ENCODE measurements at regions not wholly inside any gene's neighbourhood (a gene's known extent, or its start where the extent isn't known, plus 50 kb on each side); places are given as distances from the start of the nearest gene placed in this dataset.

GRCh38 chr1:228989992-228990827, 254.9 kb downstream of the RHOU start:
- no peak for DNase-seq (ENCODE audit: low spot score)
- no peaks in the 10 kb centered on the region for H3K4me1 Mint-ChIP-seq (ENCODE audit: low read depth)
- no peaks in the 10 kb centered on the region for H3K9me3 Mint-ChIP-seq
- peaks cover 19% of the 10 kb centered on the region for H3K27me3 Mint-ChIP-seq (ENCODE audit: low read depth)
- no peaks in the 10 kb centered on the region for H3K36me3 Mint-ChIP-seq (ENCODE audit: low read depth)
- H3K27ac Mint-ChIP-seq, result no peak overlapping the region
- no peak overlapping the region for H3K4me3 Mint-ChIP-seq

- Mint-ChIP-seq H3K27ac (no peak overlapping the region), H3K9me3 (no peaks in the 10 kb centered on the region), H3K27me3 (ENCODE audit: low read depth) (peaks cover 24% of the 10 kb centered on the region), H3K4me3 (no peak overlapping the region), H3K36me3 (ENCODE audit: low read depth) (no peaks in the 10 kb centered on the region), H3K4me1 (ENCODE audit: low read depth) (no peaks in the 10 kb centered on the region)
- DNase-seq (ENCODE audit: low spot score), result no peak
Observed at GRCh38 chr1:228990906-228991569, 255.8 kb downstream of the RHOU start.

GRCh38 chr1:228992044-228992443, 256.8 kb downstream of the RHOU start:
- DNase-seq (ENCODE audit: low spot score), result no peak
- no peak overlapping the region for H3K4me3 Mint-ChIP-seq
- H3K4me1 Mint-ChIP-seq (ENCODE audit: low read depth), result no peaks in the 10 kb centered on the region

GRCh38 chr1:228992907-228993535, 257.7 kb downstream of the RHOU start:
- Mint-ChIP-seq H3K9me3 (no peaks in the 10 kb centered on the region), H3K36me3 (ENCODE audit: low read depth) (no peaks in the 10 kb centered on the region), H3K4me1 (ENCODE audit: low read depth) (no peaks in the 10 kb centered on the region), H3K4me3 (no peak overlapping the region), H3K27me3 (ENCODE audit: low read depth) (peaks cover 24% of the 10 kb centered on the region), H3K27ac (no peak overlapping the region)
- DNase-seq (ENCODE audit: low spot score), result no peak

More at GRCh38 chr1:228992044-228992443, 256.8 kb downstream of the RHOU start:
- Mint-ChIP-seq H3K27ac (no peak overlapping the region), H3K27me3 (ENCODE audit: low read depth) (peaks cover 24% of the 10 kb centered on the region), H3K9me3 (no peaks in the 10 kb centered on the region), H3K36me3 (ENCODE audit: low read depth) (no peaks in the 10 kb centered on the region)

GRCh38 chr1:228994676-228995594, 259.7 kb downstream of the RHOU start:
- Mint-ChIP-seq H3K27me3 (ENCODE audit: low read depth) (peaks cover 27% of the 10 kb centered on the region), H3K36me3 (ENCODE audit: low read depth) (no peaks in the 10 kb centered on the region), H3K4me3 (no peak overlapping the region), H3K4me1 (ENCODE audit: low read depth) (no peaks in the 10 kb centered on the region), H3K27ac (no peak overlapping the region), H3K9me3 (no peaks in the 10 kb centered on the region)
- DNase-seq (ENCODE audit: low spot score), result no peak

GRCh38 chr1:228996281-228996680, 261.0 kb downstream of the RHOU start:
- H3K27me3 Mint-ChIP-seq (ENCODE audit: low read depth), result peaks cover 27% of the 10 kb centered on the region
- no peak overlapping the region for H3K27ac Mint-ChIP-seq
- no peaks in the 10 kb centered on the region for H3K9me3 Mint-ChIP-seq
- no peak for DNase-seq (ENCODE audit: low spot score)
- H3K4me1 Mint-ChIP-seq (ENCODE audit: low read depth), result no peaks in the 10 kb centered on the region
- H3K4me3 Mint-ChIP-seq, result no peak overlapping the region
- no peaks in the 10 kb centered on the region for H3K36me3 Mint-ChIP-seq (ENCODE audit: low read depth)

- peaks cover 25% of the 10 kb centered on the region for H3K27me3 Mint-ChIP-seq (ENCODE audit: low read depth)
- H3K27ac Mint-ChIP-seq, result no peak overlapping the region
- peaks cover 4% of the 10 kb centered on the region for H3K4me1 Mint-ChIP-seq (ENCODE audit: low read depth)
- no peak for DNase-seq (ENCODE audit: low spot score)
- no peak overlapping the region for H3K4me3 Mint-ChIP-seq
- H3K9me3 Mint-ChIP-seq, result no peaks in the 10 kb centered on the region
- H3K36me3 Mint-ChIP-seq (ENCODE audit: low read depth), result no peaks in the 10 kb centered on the region
Observed at GRCh38 chr1:228997721-228998144, 262.5 kb downstream of the RHOU start.

- peaks cover 21% of the 10 kb centered on the region for H3K27me3 Mint-ChIP-seq (ENCODE audit: low read depth)
- H3K4me1 Mint-ChIP-seq (ENCODE audit: low read depth), result peaks cover 4% of the 10 kb centered on the region
- DNase-seq (ENCODE audit: low spot score), result no peak
- H3K4me3 Mint-ChIP-seq, result no peak overlapping the region
- H3K9me3 Mint-ChIP-seq, result no peaks in the 10 kb centered on the region
- H3K27ac Mint-ChIP-seq, result no peak overlapping the region
- no peaks in the 10 kb centered on the region for H3K36me3 Mint-ChIP-seq (ENCODE audit: low read depth)
Observed at GRCh38 chr1:228998179-228998578, 262.9 kb downstream of the RHOU start.

- no peaks in the 10 kb centered on the region for H3K9me3 Mint-ChIP-seq
- peaks cover 14% of the 10 kb centered on the region for H3K27me3 Mint-ChIP-seq (ENCODE audit: low read depth)
- H3K4me1 Mint-ChIP-seq (ENCODE audit: low read depth), result peaks cover 4% of the 10 kb centered on the region
- DNase-seq (ENCODE audit: low spot score), result no peak
- H3K4me3 Mint-ChIP-seq, result no peak overlapping the region
- no peaks in the 10 kb centered on the region for H3K36me3 Mint-ChIP-seq (ENCODE audit: low read depth)
- H3K27ac Mint-ChIP-seq, result no peak overlapping the region
Observed at GRCh38 chr1:228999446-229000170, 264.3 kb downstream of the RHOU start.

- Mint-ChIP-seq H3K27ac (no peak overlapping the region), H3K4me1 (ENCODE audit: low read depth) (peaks cover 4% of the 10 kb centered on the region), H3K9me3 (no peaks in the 10 kb centered on the region), H3K27me3 (ENCODE audit: low read depth) (peaks cover 8% of the 10 kb centered on the region), H3K36me3 (ENCODE audit: low read depth) (no peaks in the 10 kb centered on the region), H3K4me3 (no peak overlapping the region)
- no peak for DNase-seq (ENCODE audit: low spot score)
Observed at GRCh38 chr1:229000187-229000586, 264.9 kb downstream of the RHOU start.

GRCh38 chr1:229001467-229002011, 266.3 kb downstream of the RHOU start:
- peaks cover 2% of the 10 kb centered on the region for H3K27me3 Mint-ChIP-seq (ENCODE audit: low read depth)
- no peak for DNase-seq (ENCODE audit: low spot score)
- peaks cover 4% of the 10 kb centered on the region for H3K4me1 Mint-ChIP-seq (ENCODE audit: low read depth)
- no peak overlapping the region for H3K4me3 Mint-ChIP-seq
- no peaks in the 10 kb centered on the region for H3K9me3 Mint-ChIP-seq
- no peak overlapping the region for H3K27ac Mint-ChIP-seq
- H3K36me3 Mint-ChIP-seq (ENCODE audit: low read depth), result no peaks in the 10 kb centered on the region

- H3K9me3 Mint-ChIP-seq, result no peaks in the 10 kb centered on the region
- peaks cover 4% of the 10 kb centered on the region for H3K4me1 Mint-ChIP-seq (ENCODE audit: low read depth)
- no peak overlapping the region for H3K27ac Mint-ChIP-seq
- no peaks in the 10 kb centered on the region for H3K36me3 Mint-ChIP-seq (ENCODE audit: low read depth)
- DNase-seq (ENCODE audit: low spot score), result no peak
- H3K4me3 Mint-ChIP-seq, result no peak overlapping the region
- peaks cover 5% of the 10 kb centered on the region for H3K27me3 Mint-ChIP-seq (ENCODE audit: low read depth)
Observed at GRCh38 chr1:229002037-229002436, 266.8 kb downstream of the RHOU start.
